Activated naive CD4-positive, alpha-beta T cell treated with Interleukin-2 at 50 U/mL for 16 hours (primary cell): ENCODE measurements at regions not wholly inside any gene's neighbourhood (a gene's known extent, or its start where the extent isn't known, plus 50 kb on each side); places are given as distances from the start of the nearest gene placed in this dataset.
"Not testable (repeated sequence)": the region's sequence is repeated elsewhere in the genome, so short reads cannot be mapped to it uniquely, and the experiment has no call there.

Source experiments
- DNase-seq: peaks from one replicate; pipeline ENCODE4 v3.0.0-alpha.2; 2020

- no peak for DNase-seq
Measured at GRCh38 chr16:5158494-5158893, 60.9 kb upstream of the EEF2KMT start.

- DNase-seq = not testable (repeated sequence)
Measured at GRCh38 chr16:5156486-5156885, 58.9 kb upstream of the EEF2KMT start.

GRCh38 chr16:5154006-5154405, 56.4 kb upstream of the EEF2KMT start:
- DNase-seq = not testable (repeated sequence)

- not testable (repeated sequence) for DNase-seq
Measured at GRCh38 chr16:5151409-5151808, 53.8 kb upstream of the EEF2KMT start.
